Loucy (cell line): ENCODE measurements at regions not wholly inside any gene's neighbourhood (a gene's known extent, or its start where the extent isn't known, plus 50 kb on each side); places are given as distances from the start of the nearest gene placed in this dataset.

Source experiments
- CTCF ChIP-seq: fragments of 200-600 bp; sonication (generic); conservative IDR thresholded peaks from 2 replicates; pipeline ENCODE4 v1.5.1; 2014; ENCODE audit warnings: mild to moderate bottlenecking, antibody characterized with exemption, low read length
- EZH2phosphoT487 ChIP-seq: fragments of 200-600 bp; IDR thresholded peaks from 2 replicates; pipeline ENCODE4 v1.6.1; 2018; ENCODE audit warnings: antibody characterized with exemption, mild to moderate bottlenecking, moderate library complexity, borderline replicate concordance

GRCh38 chr5:117082977-117083376 lies 508.4 kb upstream of the SEMA6A start:
- TF ChIP-seq CTCF, result no peak
- no peak for TF ChIP-seq EZH2phosphoT487
